Panc1 (cell line): ENCODE measurements at regions not wholly inside any gene's neighbourhood (a gene's known extent, or its start where the extent isn't known, plus 50 kb on each side); places are given as distances from the start of the nearest gene placed in this dataset.

Experiments used
- ATAC-seq: fragments of 200-7000 bp; cut with Tn5 transposase; 2 replicates; pipeline ENCODE4 v1.9.1; 2020; ENCODE audit warnings: mild to moderate bottlenecking, moderate library complexity
- BruUV-seq: library from RNA; stranded (reverse); fragments of 400-500 nt; replicated peaks from 2 replicates; lab custom pipeline; 2021; lab: Mats Ljungman, UMichigan
- CTCF ChIA-PET: fragments of 300-600 bp; sonication (Branson Sonifier 250); formaldehyde crosslinking; loops from one replicate; lab custom pipeline; 2022; ENCODE audit warnings: antibody characterized with exemption; lab: Charles Lee
- POLR2A ChIA-PET: fragments of 300-600 bp; sonication (Branson Sonifier 250); formaldehyde crosslinking; loops from one replicate; lab custom pipeline; 2022; ENCODE audit warnings: antibody characterized with exemption; lab: Charles Lee
- DNase-seq: peaks from one replicate; pipeline ENCODE4 v3.0.0-alpha.2; 2010; ENCODE audit warnings: low read depth, low spot score
- H3K27ac ChIP-seq: 2 replicates; pipeline ENCODE4 v1.5.1; 2011; ENCODE audit warnings: mild to moderate bottlenecking, low read length, inconsistent platforms
- H3K27me3 ChIP-seq: fragments of 200-500 bp; sonication (Bioruptor generic); 2 replicates; pipeline ENCODE4 v1.6.0; 2014; ENCODE audit warnings: low read length, inconsistent platforms; ENCODE audit not compliant: control insufficient read depth, insufficient read depth
- H3K36me3 ChIP-seq: fragments of 200-500 bp; sonication (Bioruptor generic); 2 replicates; pipeline ENCODE4 v1.5.1; 2014; ENCODE audit warnings: inconsistent platforms, mild to moderate bottlenecking, low read length, moderate library complexity; ENCODE audit not compliant: control insufficient read depth, insufficient read depth
- H3K4me1 ChIP-seq: 2 replicates; pipeline ENCODE4 v1.5.1; 2011; ENCODE audit warnings: inconsistent platforms, mild to moderate bottlenecking, low read length, moderate library complexity; ENCODE audit not compliant: control insufficient read depth, insufficient read depth
- H3K4me3 ChIP-seq, 2 experiments: 2 replicates each; pipeline ENCODE4 v1.5.1; 2011 to 2012; ENCODE audit warnings: low read depth in 2 of 2, low read length in 2 of 2, mild to moderate bottlenecking in 2 of 2, inconsistent platforms in 1 of 2, moderate library complexity in 1 of 2
- H3K9me3 ChIP-seq: fragments of 200-500 bp; sonication (Bioruptor generic); 2 replicates; pipeline ENCODE4 v1.5.1; 2014; ENCODE audit warnings: low read depth, mild to moderate bottlenecking, inconsistent platforms, low read length, moderate library complexity; ENCODE audit not compliant: control insufficient read depth, insufficient read depth
- CTCF ChIP-seq: fragments of 450-650 bp; IDR thresholded peaks from 2 replicates; pipeline ENCODE4 v1.5.1; 2017; ENCODE audit warnings: mild to moderate bottlenecking
- POLR2AphosphoS5 ChIP-seq: IDR thresholded peaks from 2 replicates; pipeline ENCODE4 v1.6.1; 2012; ENCODE audit warnings: mild to moderate bottlenecking, low read depth, low read length, moderate library complexity
- REST ChIP-seq, 2 experiments: IDR thresholded peaks; 2 replicates each; pipeline ENCODE4 v1.6.1; 2011 to 2012; ENCODE audit warnings: low read depth in 2 of 2, control low read depth in 1 of 2, low read length in 1 of 2, mild to moderate bottlenecking in 1 of 2, moderate library complexity in 1 of 2; ENCODE audit not compliant: insufficient read depth in 1 of 2
- SIN3A ChIP-seq: IDR thresholded peaks from 2 replicates; pipeline ENCODE4 v1.6.1; 2012; ENCODE audit warnings: low read depth, mild to moderate bottlenecking, low read length, moderate library complexity, borderline replicate concordance; ENCODE audit not compliant: insufficient read depth
- TCF7L2 ChIP-seq: IDR thresholded peaks from 2 replicates; pipeline ENCODE4 v1.6.1; 2011; ENCODE audit warnings: mild to moderate bottlenecking, low read depth, low read length, inconsistent platforms
- in situ Hi-C: cut with HindIII; loops from 2 replicates; pipeline ENCODE4 v1.10.0; 2016; ENCODE audit warnings: low sequenced_read_pairs, low pct_unique_long_range_greater_than_20kb
- intact Hi-C: fragments of 100-400 bp; cut with micrococcal nuclease; formaldehyde crosslinking; loops from one replicate; pipeline ENCODE4 v1.10.0; 2022; ENCODE audit not compliant: unreplicated experiment

GRCh38 chr11:96783311-96783710 is 393.5 kb downstream of the JRKL start:
- H3K36me3 ChIP-seq, result no peaks in the 10 kb centered on the region
- in situ Hi-C loops, result no loop called here
- no TSS peak for BruUV-seq
- no peak for DNase-seq
- no peak for ATAC-seq
- H3K27me3 ChIP-seq, result no peaks in the 10 kb centered on the region
- ChIA-PET CTCF (no interaction called here), POLR2A (no interaction called here)
- TF ChIP-seq TCF7L2 (no peak), REST (IDR thresholded peaks at IDR 0.05; ENCODE audit: insufficient read depth in 1 of 2, low read depth in 2 of 2, low read length in 1 of 2) (no peak), SIN3A (no peak)
- H3K4me1 ChIP-seq, result no peaks in the 10 kb centered on the region
- no peak overlapping the region for H3K27ac ChIP-seq
- H3K4me3 ChIP-seq, result no peak overlapping the region
- H3K9me3 ChIP-seq, result no peaks in the 10 kb centered on the region; the same call in 1 of the 2 replicates
- intact Hi-C loops, result no loop called here

- in situ Hi-C loops, result no loop called here
- CTCF ChIA-PET, result no interaction called here
These were observed 395.3 kb downstream of the JRKL start for GRCh38 chr11:96785073-96785472.

More at GRCh38 chr11:96785073-96785472, 395.3 kb downstream of the JRKL start:
- no peak for ATAC-seq
- no TSS peak for BruUV-seq
- Histone ChIP-seq H3K27me3 (no peaks in the 10 kb centered on the region), H3K4me1 (no peaks in the 10 kb centered on the region), H3K27ac (no peak overlapping the region), H3K4me3 (no peak overlapping the region), H3K9me3 (no peaks in the 10 kb centered on the region), H3K36me3 (no peaks in the 10 kb centered on the region)
- intact Hi-C loops, result no loop called here
- DNase-seq, result no peak
- TF ChIP-seq TCF7L2 (no peak), POLR2AphosphoS5 (no peak), CTCF (no peak), REST (IDR thresholded peaks at IDR 0.05; ENCODE audit: insufficient read depth in 1 of 2, low read depth in 2 of 2, low read length in 1 of 2) (no peak), SIN3A (no peak)
- POLR2A ChIA-PET, result no interaction called here
